Daoy (cell line): ENCODE measurements at regions not wholly inside any gene's neighbourhood (a gene's known extent, or its start where the extent isn't known, plus 50 kb on each side); places are given as distances from the start of the nearest gene placed in this dataset.

Source experiments
- DNase-seq: peaks from one replicate; pipeline ENCODE4 v3.0.0-alpha.2; 2015; ENCODE audit warnings: low read depth

GRCh38 chr2:18009891-18010290, 131.4 kb downstream of the KCNS3 start:
- no peak for DNase-seq

- DNase-seq = no peak
These were observed 126.9 kb downstream of the KCNS3 start for GRCh38 chr2:18005411-18005810.

GRCh38 chr2:18001671-18002070, 123.2 kb downstream of the KCNS3 start:
- no peak for DNase-seq

DNA sequence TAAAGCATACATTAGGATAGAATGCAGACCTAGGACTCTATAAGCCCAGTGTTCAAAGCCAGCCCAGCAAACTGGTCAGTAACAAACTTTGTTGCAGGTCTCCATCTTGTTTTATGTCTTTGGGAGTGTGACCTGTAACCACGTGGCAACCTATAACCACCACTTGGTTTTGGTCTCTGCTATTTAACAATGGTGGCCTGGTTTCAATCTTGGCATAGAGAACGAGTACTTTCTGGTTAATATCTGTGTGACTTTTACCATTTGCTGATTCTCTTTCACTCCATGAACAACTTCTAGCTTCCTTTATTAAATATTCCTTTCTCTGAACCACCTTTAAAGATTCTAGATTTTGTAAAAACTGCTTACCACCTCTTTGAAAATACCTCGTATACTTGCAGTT, 118.5 kb downstream of the KCNS3 start:
- DNase-seq = no peak

DNA sequence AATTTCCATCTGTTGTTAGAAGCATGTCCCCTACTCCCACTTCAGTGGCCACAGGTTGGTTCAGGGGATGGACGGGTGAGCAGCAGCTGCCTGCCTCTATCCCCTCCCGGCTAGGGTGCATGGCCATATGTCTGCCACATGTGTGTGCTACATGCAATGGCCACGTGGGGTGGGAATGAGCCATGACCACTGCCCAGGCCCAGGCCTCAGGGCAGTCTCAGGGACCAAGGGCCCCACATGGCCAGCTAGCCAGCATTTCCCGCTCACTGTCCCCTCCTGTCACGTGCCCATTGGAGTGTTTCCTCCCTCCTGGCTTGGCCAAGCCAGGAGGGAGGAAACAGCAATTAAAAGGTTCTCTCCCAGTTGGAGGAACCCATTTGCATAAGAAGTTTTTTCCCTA, 117.1 kb downstream of the KCNS3 start:
- DNase-seq = no peak
